Endothelial cell of umbilical vein (primary cell): ENCODE measurements at regions not wholly inside any gene's neighbourhood (a gene's known extent, or its start where the extent isn't known, plus 50 kb on each side); places are given as distances from the start of the nearest gene placed in this dataset.
"Not testable (repeated sequence)": the region's sequence is repeated elsewhere in the genome, so short reads cannot be mapped to it uniquely, and the experiment has no call there.

ENCODE experiments used
- CTCF ChIP-seq, 2 donors: IDR thresholded peaks; 1 replicate in 1 of 2; 2 replicates in 1 of 2; pipeline ENCODE4 v1.5.1; 2011; ENCODE audit warnings: low read length in 2 of 2, mild to moderate bottlenecking in 2 of 2, moderate library complexity in 2 of 2, control low read depth in 1 of 2, inconsistent platforms in 1 of 2, low read depth in 1 of 2; ENCODE audit not compliant: insufficient read depth in 1 of 2; ENCODE audit errors: extremely low read depth in 1 of 2
- EZH2 ChIP-seq: IDR thresholded peaks from 2 replicates; pipeline ENCODE4 v1.6.1; 2012; ENCODE audit warnings: borderline replicate concordance, low read depth, mild to moderate bottlenecking, moderate library complexity, low read length, inconsistent platforms; ENCODE audit not compliant: severe bottlenecking
- FOS ChIP-seq: IDR thresholded peaks from 2 replicates; pipeline ENCODE4 v1.6.1; 2011; ENCODE audit warnings: mild to moderate bottlenecking, low read length, moderate library complexity, borderline replicate concordance; ENCODE audit not compliant: insufficient read depth
- GATA2 ChIP-seq: IDR thresholded peaks from 2 replicates; pipeline ENCODE4 v1.7.0; 2011; ENCODE audit warnings: low read depth, mild to moderate bottlenecking, moderate library complexity, mixed read lengths, low read length; ENCODE audit not compliant: insufficient read length, insufficient read depth
- MAX ChIP-seq: IDR thresholded peaks from 2 replicates; pipeline ENCODE4 v1.6.1; 2011; ENCODE audit not compliant: insufficient read depth, insufficient read length
- MYC ChIP-seq: IDR thresholded peaks from one replicate; pipeline ENCODE4 v1.6.1; 2011; ENCODE audit warnings: mild to moderate bottlenecking, low read depth, low read length
- POLR2A ChIP-seq: IDR thresholded peaks from 2 replicates; pipeline ENCODE4 v1.6.1; 2012; ENCODE audit warnings: low read depth, mild to moderate bottlenecking, control low read depth, low read length
- POLR2AphosphoS5 ChIP-seq: IDR thresholded peaks from 2 replicates; pipeline ENCODE4 v1.6.1; 2012; ENCODE audit warnings: low read depth, mild to moderate bottlenecking, control low read depth, low read length, moderate library complexity; ENCODE audit not compliant: insufficient read depth

GRCh38 chr14:23898359-23898758 lies 55.2 kb upstream of the DHRS4 start:
- not testable (repeated sequence) for TF ChIP-seq CTCF (IDR thresholded peaks at IDR 0.05; ENCODE audit: extremely low read depth in 1 of 2, insufficient read depth in 1 of 2, low read depth in 1 of 2, low read length in 2 of 2); EZH2; POLR2A; POLR2AphosphoS5; MAX; FOS; MYC; GATA2
